SK-N-SH treated with all-trans-retinoic acid at 6 μM for 48 hours (cell line): ENCODE measurements at regions not wholly inside any gene's neighbourhood (a gene's known extent, or its start where the extent isn't known, plus 50 kb on each side); places are given as distances from the start of the nearest gene placed in this dataset.

ENCODE experiments used
- CREB5 ChIP-seq: fragments of 250-450 bp; sonication (Bioruptor Pico); IDR thresholded peaks from 2 replicates; pipeline ENCODE4 v1.5.1; 2020; ENCODE audit warnings: low read depth, mild to moderate bottlenecking, moderate library complexity
- ZFP3 ChIP-seq: fragments of 250-450 bp; sonication (Bioruptor Pico); IDR thresholded peaks from 2 replicates; pipeline ENCODE4 v1.5.0; 2020; ENCODE audit warnings: mild to moderate bottlenecking, moderate library complexity

DNA sequence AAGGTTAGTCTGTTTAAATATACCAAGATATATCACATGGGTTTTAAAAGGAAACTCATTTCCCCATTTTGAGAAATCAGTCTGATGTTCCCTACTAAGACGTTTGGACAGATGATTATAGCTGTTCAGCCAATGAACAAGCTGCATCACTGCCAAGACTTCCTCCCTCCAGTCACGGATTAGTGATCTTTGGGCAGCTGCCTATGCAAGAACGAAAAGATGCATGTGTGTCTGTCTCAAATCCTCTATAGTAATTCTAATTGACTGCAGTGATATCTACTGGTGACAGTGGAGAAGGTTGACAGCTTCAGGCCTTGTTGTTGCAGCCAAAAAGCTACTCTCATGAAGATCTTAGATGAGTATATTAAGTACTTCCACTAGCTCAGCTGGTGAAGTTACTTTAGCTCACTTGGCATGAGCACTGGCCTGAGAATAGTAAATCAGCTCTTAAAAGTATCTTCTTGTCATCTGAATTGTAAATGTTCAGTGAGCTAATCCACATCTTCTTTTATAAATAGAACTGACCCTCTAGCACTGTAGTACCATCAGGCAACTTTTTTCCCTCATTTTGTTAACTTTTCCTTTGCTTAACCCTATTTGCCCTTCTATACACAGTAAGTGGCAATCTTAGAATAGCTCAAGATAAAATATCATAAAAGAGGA, 134.5 kb upstream of the PCDH10 start:
- no peak for TF ChIP-seq CREB5
- no peak for TF ChIP-seq ZFP3 (CRISPR knock-in tag)
